Right renal pelvis (tissue), 4 donors: ENCODE measurements at regions not wholly inside any gene's neighbourhood (a gene's known extent, or its start where the extent isn't known, plus 50 kb on each side); places are given as distances from the start of the nearest gene placed in this dataset.

Experiments used
- DNase-seq, 4 donors: peaks; one replicate each; pipeline ENCODE4 v3.0.0-alpha.2; 2013; ENCODE audit warnings: low read depth in 4 of 4, low spot score in 3 of 4, missing footprints in 1 of 4

DNA sequence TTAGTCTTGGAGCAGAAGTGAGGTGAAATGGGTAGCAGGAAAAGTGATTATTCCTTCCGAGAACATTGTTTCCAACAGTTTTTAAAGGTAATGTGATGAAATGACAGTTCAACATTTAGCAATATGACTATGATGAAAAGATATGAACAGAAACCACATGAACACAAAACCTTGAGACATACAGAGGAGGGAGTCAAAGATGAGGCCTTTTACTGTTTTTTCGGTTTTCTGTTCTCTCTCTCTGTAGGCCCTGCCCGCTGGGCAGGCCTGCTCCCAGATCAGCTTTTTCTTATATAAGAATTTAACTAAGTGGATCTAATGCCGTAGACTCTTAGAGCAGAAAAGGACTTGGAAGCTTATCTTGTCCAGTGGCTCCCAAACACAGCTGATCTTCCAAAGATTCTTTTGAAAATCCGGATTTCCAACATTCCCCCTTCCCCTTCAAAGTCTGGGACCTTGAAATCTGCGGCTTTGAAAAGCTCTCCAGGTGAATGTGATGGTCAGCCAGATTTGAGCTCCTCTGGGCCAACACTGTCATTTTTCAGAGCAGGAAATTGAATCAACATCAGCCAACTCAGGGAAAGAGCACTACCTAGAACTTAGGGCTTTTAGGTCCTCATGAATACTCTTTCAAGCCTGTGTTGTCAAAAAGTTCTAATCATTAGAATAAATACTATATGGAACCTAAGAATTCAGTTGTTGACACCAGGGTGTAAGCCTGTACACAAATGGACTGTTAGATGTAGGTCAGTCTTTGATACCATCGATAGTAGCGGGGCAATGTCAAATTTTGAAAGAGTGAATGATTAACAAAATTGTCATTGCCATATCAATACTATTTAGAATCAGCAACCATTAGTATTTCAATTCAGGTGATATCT lies 372.7 kb downstream of the SHQ1 start:
- DNase-seq: no peak

DNA sequence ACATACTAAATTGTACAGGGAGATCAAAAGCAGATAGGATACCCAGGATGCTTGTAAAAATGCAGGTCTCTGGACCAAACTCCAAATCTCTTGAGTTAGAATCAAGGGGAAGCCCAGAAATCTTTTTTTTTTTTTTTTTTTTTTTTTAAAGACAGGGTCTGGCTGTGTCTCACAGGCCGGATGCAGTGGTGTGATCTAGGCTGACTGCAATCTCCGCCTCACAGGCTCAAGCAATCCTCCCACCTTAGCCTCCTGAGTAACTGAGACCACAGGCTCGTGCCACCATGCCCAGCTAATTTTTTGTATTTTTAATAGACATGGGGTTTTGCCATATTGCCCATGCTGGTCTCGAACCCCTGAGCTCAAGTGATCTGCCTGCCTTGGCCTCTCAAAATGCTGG lies 373.5 kb downstream of the SHQ1 start:
- no peak for DNase-seq

DNA sequence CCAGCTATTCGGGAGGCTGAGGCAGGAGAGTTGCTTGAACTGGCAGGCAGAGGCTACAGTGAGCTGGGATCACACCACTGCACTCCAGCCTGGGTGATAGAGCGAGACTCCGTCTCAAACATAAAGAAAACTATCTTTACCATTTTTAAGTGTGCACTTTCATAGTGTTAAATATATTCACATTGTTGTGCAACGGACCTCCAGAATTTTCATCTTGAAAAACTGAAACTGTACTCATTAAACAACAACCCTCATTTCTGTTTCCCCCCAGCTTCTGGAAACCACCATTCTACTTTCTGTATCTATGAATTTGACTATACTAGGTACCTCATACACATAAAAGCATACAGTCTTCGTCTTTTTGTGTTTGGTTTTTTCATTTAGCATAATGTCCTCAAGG lies 375.1 kb downstream of the SHQ1 start:
- DNase-seq: no peak

DNA sequence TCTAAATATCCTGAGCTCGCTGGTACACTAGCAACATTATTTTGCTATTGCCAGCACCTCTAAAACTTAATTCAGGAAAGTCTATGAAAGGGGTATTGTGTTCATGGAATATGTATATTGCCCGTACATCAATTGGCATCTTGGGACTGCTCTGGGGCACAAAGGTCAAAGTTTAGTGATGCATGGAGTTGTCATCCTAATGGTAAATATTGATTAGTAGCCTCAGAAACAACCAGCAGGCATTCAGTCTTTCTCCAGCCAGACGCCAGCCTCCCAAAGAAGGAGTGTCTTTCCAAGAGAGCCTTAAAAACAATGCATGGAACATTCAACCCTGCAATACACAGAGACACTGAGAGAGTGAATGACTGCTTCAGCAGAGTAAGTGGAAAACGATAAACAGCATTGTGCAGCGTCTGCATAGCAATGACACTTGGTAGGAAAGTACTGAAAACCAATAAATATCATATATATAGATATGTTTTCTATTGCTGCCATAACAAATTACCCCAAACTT lies 377.3 kb downstream of the SHQ1 start:
- DNase-seq: no peak

GRCh38 chr3:72465853-72466252 lies 382.4 kb downstream of the SHQ1 start:
- DNase-seq: no peak

DNA sequence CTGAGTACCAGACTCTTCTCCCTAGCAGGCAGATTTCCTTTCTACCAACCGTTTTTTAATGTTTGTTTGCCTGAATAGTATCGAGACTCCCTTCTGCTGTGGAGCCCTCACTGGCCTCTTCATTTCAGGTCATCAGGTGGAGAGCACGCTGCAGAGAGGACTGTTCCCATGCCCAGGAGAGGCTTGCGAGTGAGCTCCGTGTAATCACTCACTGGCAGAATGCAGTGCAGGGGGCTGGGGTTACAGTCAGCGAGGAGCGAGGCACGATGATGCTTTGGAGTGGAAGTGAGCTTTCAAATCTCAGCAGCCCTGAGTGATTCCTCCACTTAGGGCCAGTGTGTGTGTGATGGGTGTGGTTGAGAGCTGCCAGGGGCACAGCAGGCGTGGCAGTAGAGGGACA lies 385.2 kb downstream of the SHQ1 start:
- no peak for DNase-seq

- DNase-seq: peak in 1 of 4 donors; percentile 36
Observed at GRCh38 chr3:72462595-72463011, 385.6 kb downstream of the SHQ1 start.

- DNase-seq: no peak
Observed at GRCh38 chr3:72461787-72462186, 386.5 kb downstream of the SHQ1 start.

- no peak for DNase-seq
Observed at GRCh38 chr3:72460205-72461174, 387.8 kb downstream of the SHQ1 start.

DNA sequence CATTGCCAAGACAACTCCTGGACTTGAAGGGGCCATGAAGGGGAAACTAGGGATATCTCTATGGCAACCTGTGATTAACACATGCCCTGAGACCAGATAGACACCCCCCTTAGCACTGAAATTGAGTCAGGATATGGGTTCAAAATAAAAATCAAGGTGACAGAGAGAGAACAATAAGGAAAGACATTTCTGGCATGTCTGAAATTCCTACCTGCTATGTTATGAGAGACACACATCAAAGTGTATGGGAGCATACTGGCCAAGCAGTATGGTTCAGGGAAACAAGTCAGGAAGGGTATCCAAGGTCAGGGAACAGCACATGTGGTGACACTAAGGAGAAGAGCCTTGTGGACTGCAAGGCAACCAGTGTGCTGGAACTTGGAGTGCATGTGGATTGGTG lies 388.7 kb downstream of the SHQ1 start:
- no peak for DNase-seq

DNA sequence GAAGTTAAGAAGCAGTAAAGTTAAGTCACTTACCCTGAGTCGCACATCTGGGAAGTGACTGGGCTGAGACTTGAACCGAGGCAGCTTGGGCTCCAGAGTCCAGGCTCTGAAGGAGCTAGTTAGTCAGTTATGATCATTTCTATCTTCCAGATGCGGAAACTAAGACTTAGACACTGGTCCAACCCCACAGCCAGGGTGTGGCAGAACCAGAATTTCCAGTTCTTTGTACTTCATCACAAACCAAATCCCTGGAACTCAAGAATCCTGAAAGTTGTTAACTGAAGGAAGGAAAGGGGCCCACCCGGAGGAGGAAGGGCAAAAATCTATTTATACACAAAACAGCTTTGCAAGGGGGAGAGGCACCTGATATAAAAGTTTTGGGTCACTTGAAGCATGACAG lies 389.9 kb downstream of the SHQ1 start:
- no peak for DNase-seq

GRCh38 chr3:72454441-72454840 lies 393.8 kb downstream of the SHQ1 start:
- no peak for DNase-seq

DNA sequence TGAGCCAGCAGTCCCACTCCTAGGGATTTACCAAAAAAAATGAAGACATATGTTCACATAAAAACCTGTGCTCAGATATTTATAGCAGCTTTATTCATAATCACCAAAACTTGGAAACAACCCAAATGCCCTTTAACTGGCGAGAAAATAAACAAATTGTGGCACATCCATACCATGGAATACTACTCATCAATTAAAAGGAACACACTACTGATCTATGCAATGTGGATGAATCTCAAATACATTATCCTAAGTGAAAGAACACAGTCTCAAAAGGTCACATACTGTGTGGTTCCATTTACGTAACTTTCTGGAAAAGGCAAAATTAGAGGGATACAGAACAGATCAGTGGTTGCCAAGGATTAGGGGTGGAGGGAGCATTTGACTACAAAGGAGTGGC lies 394.5 kb downstream of the SHQ1 start:
- no peak for DNase-seq

GRCh38 chr3:72452745-72453144 lies 395.5 kb downstream of the SHQ1 start:
- DNase-seq: no peak

- DNase-seq: no peak
Observed at GRCh38 chr3:72451841-72452240, 396.4 kb downstream of the SHQ1 start.

DNA sequence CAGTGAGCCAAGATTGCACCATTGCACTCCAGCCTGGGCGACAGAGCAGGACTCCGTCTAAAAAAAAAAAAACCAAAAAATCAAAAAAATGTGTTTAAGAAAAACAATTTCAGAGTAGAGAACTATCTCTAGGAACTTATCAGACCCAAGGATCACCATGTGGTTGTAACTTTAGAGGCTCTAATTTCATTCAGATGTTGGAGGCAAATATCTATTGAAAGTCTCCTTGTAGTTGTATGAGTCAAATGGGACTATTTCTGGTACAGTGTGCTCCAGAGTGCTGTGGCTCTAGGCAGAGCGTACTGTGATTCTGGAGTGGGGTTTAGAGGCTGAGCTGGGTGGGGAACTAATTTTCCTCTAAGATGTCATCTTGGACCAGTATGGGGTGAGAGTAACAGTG lies 398.7 kb downstream of the SHQ1 start:
- DNase-seq: no peak

- no peak for DNase-seq
Observed at GRCh38 chr3:72448858-72449257, 399.4 kb downstream of the SHQ1 start.

DNA sequence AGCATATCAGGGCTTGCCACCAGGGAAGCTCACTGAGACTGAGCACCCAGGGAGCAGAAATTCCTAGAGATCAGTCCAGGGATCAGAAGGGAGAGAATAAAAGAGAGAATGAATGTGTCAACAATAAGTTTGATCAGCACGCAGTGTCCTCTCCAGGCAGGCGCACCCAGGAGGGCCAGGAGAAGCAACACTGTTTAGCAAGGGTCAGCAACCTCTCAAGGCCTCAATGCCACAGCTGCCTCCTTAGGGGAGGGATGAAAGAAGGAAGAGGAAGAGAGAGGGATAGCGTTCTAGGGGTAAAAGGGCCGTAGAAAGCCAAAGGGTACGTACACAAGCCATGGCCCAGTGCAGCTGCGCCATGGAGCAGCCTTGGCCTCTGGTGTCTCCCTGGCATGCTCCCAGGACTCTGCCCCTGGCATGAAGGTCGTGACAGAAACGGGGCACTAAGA lies 399.8 kb downstream of the SHQ1 start:
- DNase-seq: no peak

DNA sequence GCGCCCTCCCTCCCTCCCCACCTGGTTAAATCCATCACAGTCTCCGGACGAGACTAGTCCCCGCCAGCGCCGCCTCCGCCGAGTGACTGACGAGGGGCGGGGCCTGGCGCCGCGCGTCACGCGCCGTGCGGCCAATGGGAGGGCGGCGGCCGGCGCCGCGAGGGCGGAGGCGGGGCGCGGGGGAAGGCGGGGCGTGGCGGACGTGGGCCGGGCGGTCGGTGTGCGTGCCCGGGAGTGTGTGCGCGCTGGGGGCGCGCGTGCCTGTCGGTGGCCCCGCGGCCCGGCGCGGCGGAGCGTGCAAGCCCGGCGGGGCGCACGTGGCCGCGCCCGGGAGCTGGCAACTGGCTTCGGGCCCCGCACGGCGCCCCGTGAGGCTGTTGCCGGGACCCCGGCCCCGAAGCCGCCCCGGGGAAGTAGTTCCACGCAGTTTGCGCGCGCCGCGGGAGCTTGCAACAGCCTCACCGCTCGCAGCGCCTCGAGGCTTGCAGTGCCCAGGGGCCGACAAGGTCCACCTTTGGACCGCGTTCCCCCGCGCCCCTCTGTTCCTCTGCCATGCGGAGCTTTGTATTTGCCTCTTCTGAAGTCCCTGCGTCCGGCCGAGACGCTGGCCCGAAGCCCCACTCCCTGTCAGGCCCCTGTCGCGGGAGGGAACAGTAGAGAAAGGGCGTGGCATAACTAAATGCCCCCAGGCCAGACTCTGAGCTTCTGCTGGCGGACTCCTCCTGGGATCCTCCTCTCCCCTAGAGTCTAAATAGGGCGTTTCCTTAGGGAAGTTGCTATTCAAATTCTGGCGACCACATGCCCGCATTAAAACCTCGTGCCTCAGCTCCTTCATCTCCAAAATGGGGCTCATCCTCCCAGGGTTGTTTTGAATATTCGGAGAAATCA lies 400.9 kb downstream of the SHQ1 start:
- peak; percentile 77 to 86 (median 84) for DNase-seq
